ENCODE measurements at regions not wholly inside any gene's neighbourhood (a gene's known extent, or its start where the extent isn't known, plus 50 kb on each side); places are given as distances from the start of the nearest gene placed in this dataset.

GRCh38 chr2:147408357-147408756, 436.5 kb upstream of the ACVR2A start:
- H3K27me3 ChIP-seq = no peaks in the 10 kb centered on the region
- no peaks in the 10 kb centered on the region for H3K36me3 ChIP-seq
- H3K4me1 ChIP-seq = no peaks in the 10 kb centered on the region
- H3K27ac ChIP-seq = no peak overlapping the region
- 86 to 87% methylated on average over 2 of the region's 2 CpGs for WGBS, 2 donors
- TF ChIP-seq EP300 (IDR thresholded peaks at IDR 0.05) = no peak
- no peak for TF ChIP-seq POLR2A (IDR thresholded peaks at IDR 0.05)
- no peak for TF ChIP-seq POLR2AphosphoS5 (IDR thresholded peaks at IDR 0.05)
- TF ChIP-seq CTCF (IDR thresholded peaks at IDR 0.05) = no peak
- no peaks in the 10 kb centered on the region for H3K9me3 ChIP-seq
- H3K4me3 ChIP-seq = no peak overlapping the region
- intact Hi-C loops (cut with DNase I) = no loop called here
- no peak for DNase-seq

- DNase-seq = no peak
- Histone ChIP-seq H3K27ac (no peak overlapping the region), H3K4me3 (no peak overlapping the region), H3K36me3 (no peaks in the 10 kb centered on the region), H3K4me1 (no peaks in the 10 kb centered on the region), H3K27me3 (no peaks in the 10 kb centered on the region), H3K9me3 (no peaks in the 10 kb centered on the region)
- intact Hi-C loops (cut with DNase I) = no loop called here
- TF ChIP-seq CTCF (IDR thresholded peaks at IDR 0.05) = no peak
- TF ChIP-seq POLR2A (IDR thresholded peaks at IDR 0.05) = no peak
- no peak for TF ChIP-seq POLR2AphosphoS5 (IDR thresholded peaks at IDR 0.05)
- no peak for TF ChIP-seq EP300 (IDR thresholded peaks at IDR 0.05)
- WGBS, 2 donors = 8 to 30% methylated on average over 1 of the region's 1 CpG
These were observed 439.2 kb upstream of the ACVR2A start for GRCh38 chr2:147405651-147406050.

- WGBS, 2 donors = 85% methylated on average over 2 of the region's 2 CpGs
- H3K4me1 ChIP-seq = no peaks in the 10 kb centered on the region
- H3K4me3 ChIP-seq = no peak overlapping the region
- H3K9me3 ChIP-seq = no peaks in the 10 kb centered on the region
- H3K27ac ChIP-seq = no peak overlapping the region
- H3K36me3 ChIP-seq = no peaks in the 10 kb centered on the region
- H3K27me3 ChIP-seq = no peaks in the 10 kb centered on the region
- TF ChIP-seq POLR2A (IDR thresholded peaks at IDR 0.05) (no peak), EP300 (IDR thresholded peaks at IDR 0.05) (no peak), CTCF (IDR thresholded peaks at IDR 0.05) (no peak), POLR2AphosphoS5 (IDR thresholded peaks at IDR 0.05) (no peak)
- intact Hi-C loops (cut with DNase I) = no loop called here
- DNase-seq = no peak
These were observed 445.8 kb upstream of the ACVR2A start for GRCh38 chr2:147398996-147399395.

- TF ChIP-seq EP300 (IDR thresholded peaks at IDR 0.05) (no peak), POLR2AphosphoS5 (IDR thresholded peaks at IDR 0.05) (no peak), CTCF (IDR thresholded peaks at IDR 0.05) (no peak)
- Histone ChIP-seq H3K4me3 (no peak overlapping the region), H3K27me3 (no peaks in the 10 kb centered on the region), H3K4me1 (no peaks in the 10 kb centered on the region), H3K9me3 (no peaks in the 10 kb centered on the region), H3K36me3 (no peaks in the 10 kb centered on the region), H3K27ac (no peak overlapping the region)
- intact Hi-C loops (cut with DNase I) = no loop called here
- 84 to 92% methylated on average over 2 of the region's 2 CpGs for WGBS, 2 donors
- DNase-seq = no peak
These were observed 446.5 kb upstream of the ACVR2A start for GRCh38 chr2:147398301-147398700.

GRCh38 chr2:147396890-147397289, 447.9 kb upstream of the ACVR2A start:
- TF ChIP-seq POLR2A (IDR thresholded peaks at IDR 0.05) = no peak
- TF ChIP-seq CTCF (IDR thresholded peaks at IDR 0.05) = no peak
- no peak for TF ChIP-seq EP300 (IDR thresholded peaks at IDR 0.05)
- TF ChIP-seq POLR2AphosphoS5 (IDR thresholded peaks at IDR 0.05) = no peak
- Histone ChIP-seq H3K4me3 (no peak overlapping the region), H3K4me1 (no peaks in the 10 kb centered on the region), H3K27ac (no peak overlapping the region), H3K36me3 (no peaks in the 10 kb centered on the region), H3K9me3 (no peaks in the 10 kb centered on the region), H3K27me3 (no peaks in the 10 kb centered on the region)
- no peak for DNase-seq
- intact Hi-C loops (cut with DNase I) = no loop called here
- WGBS, 2 donors = 93 to 94% methylated on average over 3 of the region's 3 CpGs

All from sigmoid colon (tissue), 6 donors.